GM10266 (cell line): ENCODE measurements at regions not wholly inside any gene's neighbourhood (a gene's known extent, or its start where the extent isn't known, plus 50 kb on each side); places are given as distances from the start of the nearest gene placed in this dataset.

Source experiments
- DNase-seq: peaks from one replicate; pipeline ENCODE4 v3.0.0; 2012; ENCODE audit errors: extremely low spot score
- TF ChIP-seq, protein P1 (sequence below): IDR thresholded peaks from 2 replicates; pipeline ENCODE4 v1.5.1; 2012; ENCODE audit warnings: mild to moderate bottlenecking, low read depth; ENCODE audit not compliant: control insufficient read depth, insufficient read depth; ENCODE audit errors: missing control alignments

DNA sequence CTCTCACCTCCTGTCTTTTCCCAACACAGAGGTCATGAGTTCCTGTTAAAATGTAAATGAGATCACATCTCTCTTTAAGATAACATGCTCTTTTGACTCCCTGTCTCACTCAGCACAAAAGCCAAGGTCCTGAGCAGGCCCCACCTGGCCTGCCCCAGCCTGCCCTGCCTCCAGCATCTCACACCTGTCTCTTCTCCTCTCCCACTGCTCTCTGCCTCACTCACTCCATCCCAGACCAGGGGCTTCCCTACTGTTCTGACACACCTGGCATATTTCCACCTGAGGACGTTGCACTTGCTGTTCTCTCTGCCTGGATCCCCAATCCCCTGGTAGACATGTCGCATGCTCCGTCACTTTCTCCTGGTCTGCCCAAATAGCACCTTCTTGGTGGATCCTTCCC lies 285.0 kb upstream of the ZMIZ1 start:
- TF ChIP-seq, protein P1, sequence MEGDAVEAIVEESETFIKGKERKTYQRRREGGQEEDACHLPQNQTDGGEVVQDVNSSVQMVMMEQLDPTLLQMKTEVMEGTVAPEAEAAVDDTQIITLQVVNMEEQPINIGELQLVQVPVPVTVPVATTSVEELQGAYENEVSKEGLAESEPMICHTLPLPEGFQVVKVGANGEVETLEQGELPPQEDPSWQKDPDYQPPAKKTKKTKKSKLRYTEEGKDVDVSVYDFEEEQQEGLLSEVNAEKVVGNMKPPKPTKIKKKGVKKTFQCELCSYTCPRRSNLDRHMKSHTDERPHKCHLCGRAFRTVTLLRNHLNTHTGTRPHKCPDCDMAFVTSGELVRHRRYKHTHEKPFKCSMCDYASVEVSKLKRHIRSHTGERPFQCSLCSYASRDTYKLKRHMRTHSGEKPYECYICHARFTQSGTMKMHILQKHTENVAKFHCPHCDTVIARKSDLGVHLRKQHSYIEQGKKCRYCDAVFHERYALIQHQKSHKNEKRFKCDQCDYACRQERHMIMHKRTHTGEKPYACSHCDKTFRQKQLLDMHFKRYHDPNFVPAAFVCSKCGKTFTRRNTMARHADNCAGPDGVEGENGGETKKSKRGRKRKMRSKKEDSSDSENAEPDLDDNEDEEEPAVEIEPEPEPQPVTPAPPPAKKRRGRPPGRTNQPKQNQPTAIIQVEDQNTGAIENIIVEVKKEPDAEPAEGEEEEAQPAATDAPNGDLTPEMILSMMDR = no peak
- DNase-seq = no peak

DNA sequence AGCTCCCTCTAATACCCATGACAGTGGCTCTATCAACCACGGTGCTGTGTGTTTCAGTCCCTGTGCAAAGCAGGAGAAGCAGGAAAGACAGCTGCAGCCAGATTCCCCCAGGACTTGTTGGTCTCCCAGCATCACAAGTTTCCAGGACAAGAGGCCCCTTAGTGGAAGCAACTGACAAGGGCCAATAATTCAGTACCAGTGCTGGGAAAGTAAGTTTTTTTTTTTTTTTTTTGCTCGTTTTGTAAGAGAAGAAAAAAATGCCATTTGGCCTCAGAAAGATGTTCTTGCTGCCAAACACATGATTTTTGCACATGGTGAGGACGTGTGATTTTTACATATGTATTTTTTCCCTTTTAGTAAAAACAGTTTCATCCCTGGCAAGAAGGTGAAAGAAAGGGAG lies 284.2 kb upstream of the ZMIZ1 start:
- TF ChIP-seq, protein P1 = no peak
- DNase-seq = no peak

DNA sequence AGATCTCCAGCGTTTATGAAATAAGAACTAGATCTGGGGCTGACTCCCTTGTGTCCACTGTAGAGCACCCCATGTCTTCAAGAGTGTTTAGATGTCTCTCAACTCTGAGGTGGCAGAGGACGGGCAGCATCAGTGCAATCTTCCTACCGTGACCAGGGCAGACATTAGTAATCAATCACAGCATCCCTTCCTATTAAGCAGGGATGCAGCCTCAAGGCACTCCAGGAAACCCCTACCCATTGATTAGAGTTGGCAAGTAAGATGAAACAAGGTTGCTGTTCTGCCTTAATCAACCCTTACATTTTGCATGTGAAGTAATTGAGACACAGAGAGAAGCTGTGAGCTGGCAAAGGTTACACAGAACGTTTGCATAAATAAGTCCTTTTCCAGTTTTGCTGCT lies 283.7 kb upstream of the ZMIZ1 start:
- no peak for DNase-seq
- TF ChIP-seq, protein P1 = no peak

DNA sequence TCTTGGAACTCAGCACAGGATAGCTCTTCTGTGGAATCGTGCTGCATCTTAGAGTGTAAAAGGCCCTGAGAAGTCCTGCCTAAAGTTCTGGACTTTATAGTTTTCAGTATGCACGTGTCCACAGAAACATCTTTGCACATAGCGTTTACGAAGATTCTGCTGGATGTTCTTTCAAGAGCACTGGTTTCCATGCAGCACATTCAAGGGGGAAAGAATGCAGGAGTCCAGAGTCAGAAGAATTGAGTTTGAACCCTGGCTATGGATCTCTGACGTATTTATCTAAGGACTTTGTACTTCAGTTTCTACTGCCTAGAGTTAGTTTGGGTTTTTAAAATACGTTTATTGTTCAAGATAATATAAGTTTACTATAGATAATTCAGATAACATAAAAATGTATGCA lies 282.8 kb upstream of the ZMIZ1 start:
- no peak for DNase-seq
- TF ChIP-seq, protein P1 = no peak

DNA sequence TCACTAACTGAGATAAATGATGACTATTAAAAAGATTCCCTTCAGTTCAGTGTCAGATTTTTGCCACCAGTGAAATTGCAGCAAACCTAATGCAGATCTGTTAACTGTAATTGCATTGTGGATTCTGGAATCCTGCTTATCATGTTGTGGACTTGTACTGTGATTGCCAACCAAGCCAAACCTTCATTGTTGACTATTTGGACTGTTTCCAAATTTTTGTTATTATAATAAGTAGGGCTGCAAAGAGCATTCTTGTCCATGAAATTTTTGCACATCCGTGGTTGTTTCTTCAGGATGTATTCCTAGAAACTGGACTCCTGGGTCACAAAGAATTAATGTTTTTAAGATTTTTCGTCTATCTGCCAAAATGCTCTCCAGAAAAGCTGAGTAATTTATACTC lies 281.6 kb upstream of the ZMIZ1 start:
- TF ChIP-seq, protein P1 = no peak
- no peak for DNase-seq

DNA sequence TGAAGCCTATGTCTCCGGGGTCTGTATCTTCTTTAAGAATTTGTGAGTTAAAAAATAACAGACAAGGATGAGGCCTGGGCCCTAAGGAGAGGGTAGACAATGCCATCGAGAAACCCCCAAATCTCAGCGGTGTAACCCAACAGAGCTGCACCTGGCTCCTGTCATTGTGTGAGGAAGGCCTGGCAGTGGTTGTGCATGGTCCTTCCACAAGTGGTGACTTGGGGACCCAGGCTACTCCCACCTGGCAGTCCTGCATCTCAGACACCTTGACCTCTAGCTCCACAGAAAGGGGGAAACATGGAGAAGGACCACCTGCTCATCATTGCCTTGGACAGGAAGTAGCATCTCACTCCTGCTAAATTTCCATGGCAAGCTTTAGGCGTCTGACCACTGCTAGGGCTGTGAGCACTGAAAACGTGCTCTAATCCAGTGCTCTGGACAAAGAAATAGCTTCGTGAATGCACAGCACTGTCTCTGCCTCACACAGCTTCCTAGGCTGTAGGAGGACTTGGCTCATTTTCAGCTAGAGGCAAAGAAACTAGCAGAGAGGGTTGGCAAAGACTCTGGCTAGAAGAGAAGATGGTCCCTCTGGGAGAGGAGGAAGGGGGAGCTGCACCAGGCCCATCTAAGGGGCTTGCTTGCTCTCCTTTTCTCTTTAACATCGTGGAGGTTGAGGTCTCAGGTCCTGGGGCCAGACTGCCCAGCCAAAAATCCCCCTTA lies 273.9 kb upstream of the ZMIZ1 start:
- no peak for DNase-seq
- TF ChIP-seq, protein P1 = no peak

DNA sequence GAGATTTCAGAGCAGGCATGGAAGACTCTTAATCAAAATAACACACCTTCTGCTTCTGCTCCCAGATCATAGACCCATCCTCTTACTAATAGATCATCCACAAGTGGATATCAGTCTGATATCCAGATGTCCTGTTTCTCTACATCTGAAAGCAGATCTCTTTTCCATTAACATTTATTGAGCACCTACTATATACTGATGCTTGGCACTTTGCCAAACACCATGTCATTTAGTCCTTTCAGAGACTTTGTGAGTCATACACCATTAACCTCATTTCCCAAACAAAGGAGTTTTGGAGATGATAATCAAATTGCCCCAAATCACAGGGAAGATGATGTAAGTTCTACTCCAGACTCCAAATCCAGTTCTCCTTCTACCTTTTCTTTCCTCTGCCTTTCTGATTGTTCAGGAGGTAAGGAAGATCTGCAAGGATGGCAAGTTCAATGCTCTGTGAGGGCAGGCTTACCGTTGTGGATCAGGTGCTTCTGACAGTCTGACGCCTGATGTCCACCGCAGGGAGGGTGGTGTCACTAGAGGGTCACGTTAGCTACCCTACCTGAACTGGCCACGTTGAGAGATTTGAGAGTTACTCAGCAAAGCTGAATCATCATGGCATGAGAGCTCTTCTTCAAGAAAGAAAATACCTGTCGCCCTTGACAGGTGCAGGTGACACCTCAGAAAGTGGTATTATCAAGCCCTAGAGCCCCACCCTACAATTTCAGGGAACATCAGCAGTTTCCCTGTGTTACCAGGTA lies 269.6 kb upstream of the ZMIZ1 start:
- no peak for DNase-seq
- TF ChIP-seq, protein P1 = no peak
